Amniotic stem cell (primary cell): ENCODE measurements at regions not wholly inside any gene's neighbourhood (a gene's known extent, or its start where the extent isn't known, plus 50 kb on each side); places are given as distances from the start of the nearest gene placed in this dataset.
A peak's percentile ranks its signal among the peaks of the same experiment; 100 is the strongest.
"Not testable (repeated sequence)": the region's sequence is repeated elsewhere in the genome, so short reads cannot be mapped to it uniquely, and the experiment has no call there.

ENCODE experiments used
- DNase-seq: peaks from one replicate; lab custom pipeline; 2025; lab: John Stamatoyannopoulos, UW

DNA sequence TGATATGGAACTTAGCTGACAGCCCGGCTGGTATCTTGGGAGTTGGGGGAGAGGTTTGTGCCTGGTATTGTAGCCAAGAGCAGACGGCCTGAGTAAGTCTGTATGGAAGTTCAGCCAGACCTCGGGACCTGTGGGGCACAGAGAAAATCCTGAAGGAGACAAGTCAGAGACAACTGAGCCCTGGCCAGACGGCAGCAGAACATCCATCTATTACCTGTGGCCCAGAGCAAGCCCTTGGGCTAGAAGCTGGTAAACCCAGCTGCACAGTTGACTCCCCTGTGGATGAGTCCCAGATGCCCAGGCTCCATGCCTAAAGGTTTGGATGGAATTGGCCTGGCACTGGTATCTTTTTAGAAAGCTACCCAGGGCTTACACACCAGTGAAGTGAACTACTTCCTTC lies 70.4 kb upstream of the DLG1 start:
- no peak for DNase-seq

DNA sequence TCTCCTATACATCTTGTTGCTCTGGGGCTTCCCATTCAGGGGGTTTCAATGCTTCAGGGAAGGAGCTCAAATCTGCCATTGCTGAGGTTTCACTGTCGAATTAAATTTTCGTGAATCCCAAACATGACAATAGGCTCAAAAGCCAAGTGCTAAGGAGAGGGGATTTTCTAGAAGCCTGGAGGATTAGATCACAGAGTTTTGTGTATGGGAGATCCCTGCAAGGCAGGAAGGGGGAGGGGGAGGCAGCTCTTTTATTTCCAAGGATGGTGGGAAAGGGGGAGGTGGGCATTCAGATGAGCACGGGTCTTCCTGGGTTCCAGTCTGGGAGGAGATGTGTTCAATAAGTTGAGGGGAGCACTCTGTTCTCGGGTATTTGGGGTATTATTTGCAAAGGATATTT lies 69.9 kb upstream of the DLG1 start:
- no peak for DNase-seq

DNA sequence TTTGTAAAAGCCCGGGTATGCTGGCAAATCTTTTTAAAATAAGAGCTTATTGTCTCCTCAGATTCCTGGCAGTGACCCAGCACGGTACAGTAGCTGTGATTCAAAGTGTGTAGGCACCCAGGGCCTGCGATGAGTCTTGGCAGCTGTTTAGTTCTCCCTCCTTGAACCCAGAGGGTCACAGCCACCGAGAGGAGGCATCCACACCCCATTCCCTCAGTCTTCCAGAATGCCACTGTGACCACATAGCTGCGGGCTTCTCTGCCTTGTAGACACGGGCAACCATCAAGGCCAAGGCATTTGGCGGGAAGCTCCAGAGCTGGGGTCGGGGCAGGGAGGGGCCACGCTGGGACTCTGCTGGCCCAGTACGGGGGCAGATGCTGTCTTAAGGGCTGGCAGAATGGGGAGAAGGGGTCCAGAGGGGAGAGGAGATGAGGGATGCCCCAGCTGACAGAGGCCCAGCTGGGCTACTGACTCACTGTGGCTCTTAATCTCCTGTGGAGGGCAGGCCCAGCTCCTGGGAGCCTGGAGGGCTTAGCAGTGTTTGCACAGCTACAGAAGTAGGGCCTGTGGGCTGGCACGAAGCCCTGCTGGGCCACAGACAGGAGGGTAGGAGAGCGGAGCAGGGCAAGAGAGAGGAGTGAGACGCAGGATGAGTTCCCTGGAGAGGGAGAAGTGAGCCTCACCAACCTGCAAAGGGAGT lies 68.8 kb upstream of the DLG1 start:
- DNase-seq: peak; percentile 68

DNA sequence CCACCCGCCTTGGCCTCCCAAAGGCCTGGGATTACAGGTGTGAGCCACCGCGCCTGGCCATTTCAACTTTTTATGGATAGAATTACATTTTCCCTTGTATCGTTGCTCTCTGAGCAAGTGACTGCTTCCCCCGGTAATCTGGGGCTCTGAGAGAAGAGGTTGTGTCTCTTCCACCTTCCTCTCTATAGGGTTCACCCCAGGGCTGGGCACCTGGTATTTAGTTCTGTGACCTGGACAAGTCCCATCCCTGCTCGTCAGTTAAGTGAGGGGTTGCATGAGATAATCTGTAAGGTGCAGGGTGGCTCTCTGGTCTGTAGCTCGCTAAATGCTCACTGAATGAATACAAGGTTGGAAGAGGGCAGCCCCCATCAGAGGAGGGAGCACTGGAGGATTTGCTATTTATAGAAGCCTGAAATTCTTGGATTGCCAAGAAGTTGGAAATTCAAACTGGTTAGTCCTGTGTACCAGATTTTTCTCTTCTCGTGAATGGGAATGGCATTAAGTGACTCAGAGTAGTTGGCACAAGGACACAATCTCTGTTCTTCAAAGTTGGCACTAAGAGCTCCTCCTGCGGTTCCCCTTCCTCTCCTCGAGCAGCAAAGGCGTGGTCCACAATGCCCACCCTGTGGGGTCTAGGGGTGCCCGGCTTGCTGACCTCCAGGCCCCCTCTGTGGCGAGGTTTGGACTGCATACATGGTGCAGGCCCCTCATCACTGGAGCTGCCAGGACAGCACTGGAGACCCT lies 68.1 kb upstream of the DLG1 start:
- DNase-seq: no peak

DNA sequence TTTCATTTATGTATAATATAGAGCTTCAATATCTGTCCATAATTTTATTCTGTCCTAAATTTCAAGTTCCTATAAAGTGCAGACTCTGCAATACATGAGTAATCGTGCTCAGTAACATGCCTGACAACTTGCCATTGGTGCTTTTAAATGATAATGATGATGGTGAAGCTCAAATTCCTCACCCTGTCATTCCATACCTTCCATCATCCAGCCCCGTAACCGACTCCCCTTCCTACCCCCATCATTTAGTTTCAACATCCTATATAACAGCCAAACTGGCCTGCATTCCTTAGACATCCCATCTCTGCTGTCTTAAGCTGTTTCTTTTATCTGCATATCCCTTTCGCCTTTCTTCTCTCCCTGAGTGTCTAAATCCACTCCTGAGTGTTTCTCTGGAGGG lies 67.2 kb upstream of the DLG1 start:
- DNase-seq: no peak

DNA sequence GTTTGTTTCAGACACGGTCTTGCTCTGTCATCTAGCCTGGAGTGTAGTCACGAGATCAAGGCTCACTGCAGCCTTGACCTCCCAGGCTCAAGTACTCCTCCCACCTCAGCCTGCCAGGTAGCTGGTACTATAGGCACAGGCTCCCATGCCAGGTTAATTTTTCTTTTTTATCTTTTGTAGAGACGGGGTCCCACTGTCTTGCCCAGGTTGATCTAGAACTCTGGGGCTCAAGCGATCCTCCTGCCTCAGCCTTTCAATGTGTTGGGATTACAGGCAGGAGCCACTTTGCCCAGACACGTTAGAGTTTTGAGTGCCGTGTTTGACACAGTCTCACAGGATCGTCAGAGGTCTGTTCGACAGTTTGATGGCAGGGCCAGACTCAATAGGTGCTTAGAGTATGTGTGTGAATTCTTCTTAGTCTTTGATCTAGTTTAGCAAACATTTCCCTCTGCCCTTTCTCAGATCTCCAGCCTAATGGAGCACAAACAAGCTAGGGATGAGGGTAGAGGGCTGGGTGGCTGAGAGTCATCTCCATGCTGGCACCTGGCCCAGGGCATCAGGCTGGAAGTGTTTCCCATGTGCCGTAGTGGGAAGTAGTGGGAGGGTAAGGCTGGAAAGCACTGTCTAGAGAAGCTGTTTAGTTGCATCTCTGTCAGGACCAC lies 66.1 kb upstream of the DLG1 start:
- no peak for DNase-seq

DNA sequence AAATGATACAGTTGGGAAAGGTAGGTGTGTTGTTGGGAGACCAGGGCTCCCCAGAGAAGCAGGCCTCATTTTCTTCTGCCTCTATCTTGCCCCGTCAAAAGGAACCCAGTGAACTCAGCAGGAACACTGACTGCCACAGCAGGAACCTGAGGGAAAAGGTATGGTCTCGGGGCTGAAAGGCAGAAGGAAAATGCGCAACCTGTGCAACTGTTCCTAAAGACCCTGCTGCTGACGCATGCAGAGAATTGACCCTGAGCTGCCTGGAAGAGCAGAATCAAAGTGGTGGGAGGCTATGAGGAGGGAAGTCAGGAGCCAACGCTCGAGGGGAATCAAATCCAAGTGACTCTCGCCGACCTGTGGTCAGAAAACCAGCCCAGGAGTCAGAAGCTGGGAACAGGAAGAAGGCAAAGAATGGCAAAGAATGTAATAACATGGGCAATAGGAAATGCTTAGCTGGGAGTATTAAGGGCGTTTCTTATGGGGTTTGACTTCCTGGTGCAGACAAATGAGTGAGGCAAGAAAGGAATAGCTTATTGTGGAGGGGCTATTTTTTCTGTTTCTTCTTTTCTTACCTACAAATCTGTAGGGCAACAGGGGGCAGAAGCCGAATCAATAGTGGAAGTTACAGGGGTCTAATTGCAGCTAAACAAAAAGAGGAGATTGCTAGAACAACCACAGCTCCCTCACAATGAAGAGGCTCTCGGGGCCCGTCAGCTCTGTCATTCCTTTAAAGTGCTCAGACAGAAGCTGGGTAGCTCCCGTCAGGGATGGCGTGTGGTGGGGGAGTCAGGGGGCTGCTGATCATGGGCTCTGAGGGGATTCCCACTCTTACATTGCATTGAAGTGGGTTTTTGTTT lies 65.4 kb upstream of the DLG1 start:
- no peak for DNase-seq

DNA sequence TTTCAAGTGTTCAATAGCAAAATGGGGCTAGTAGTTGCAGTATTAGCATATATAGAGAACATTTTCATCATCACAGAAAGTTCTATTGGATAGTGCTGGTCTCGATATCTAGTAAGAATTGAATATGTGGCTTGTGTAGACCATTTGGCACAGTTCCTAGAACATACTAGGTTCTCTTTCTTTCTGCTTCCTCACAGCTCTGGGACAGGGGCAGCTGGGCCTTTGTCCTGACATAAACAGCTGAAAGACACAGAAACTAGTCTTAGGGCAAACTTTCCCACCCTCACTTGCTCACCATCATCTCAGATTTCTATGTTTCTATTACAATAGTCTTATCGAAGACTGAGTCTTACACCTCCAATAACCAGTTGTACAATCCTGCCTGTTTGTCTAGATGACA lies 63.7 kb upstream of the DLG1 start:
- DNase-seq: no peak

DNA sequence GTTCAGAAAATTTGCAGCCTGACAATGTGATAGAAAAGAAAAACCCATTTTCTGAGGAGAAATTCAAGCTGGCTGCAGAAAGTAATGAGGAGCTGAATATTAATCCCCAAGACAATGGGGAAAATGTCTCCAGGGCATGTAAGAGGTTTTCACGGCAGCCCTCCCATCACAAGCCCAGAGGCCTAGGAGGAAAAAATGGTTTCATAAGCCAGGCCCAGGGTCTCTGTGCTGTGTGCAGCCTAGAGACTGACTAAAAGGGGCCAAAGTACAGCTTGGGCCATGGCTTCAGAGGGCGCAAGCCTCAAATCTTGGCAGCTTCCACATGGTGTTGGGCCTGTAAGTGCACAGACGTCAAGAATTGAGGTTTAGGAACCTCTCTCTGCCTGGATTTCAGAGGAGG lies 61.7 kb upstream of the DLG1 start:
- not testable (repeated sequence) for DNase-seq

DNA sequence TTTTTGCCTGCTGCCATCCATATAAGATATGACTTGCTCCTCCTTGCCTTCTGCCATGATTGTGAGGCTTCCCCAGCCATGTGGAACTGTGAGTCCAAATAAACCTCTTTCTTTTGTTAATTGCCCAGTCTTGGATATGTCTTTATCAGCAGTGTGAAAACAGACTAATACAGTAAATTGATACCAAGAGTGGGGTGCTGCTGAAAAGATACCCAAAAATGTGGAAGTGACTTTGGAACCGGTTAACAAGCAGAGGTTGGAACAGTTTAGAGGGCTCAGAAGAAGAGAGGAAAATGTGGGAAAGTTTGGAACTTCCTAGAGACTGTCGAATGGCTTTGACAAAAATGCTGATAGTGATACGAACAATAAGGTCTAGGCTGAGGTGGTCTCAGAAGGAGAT lies 61.1 kb upstream of the DLG1 start:
- DNase-seq: not testable (repeated sequence)

DNA sequence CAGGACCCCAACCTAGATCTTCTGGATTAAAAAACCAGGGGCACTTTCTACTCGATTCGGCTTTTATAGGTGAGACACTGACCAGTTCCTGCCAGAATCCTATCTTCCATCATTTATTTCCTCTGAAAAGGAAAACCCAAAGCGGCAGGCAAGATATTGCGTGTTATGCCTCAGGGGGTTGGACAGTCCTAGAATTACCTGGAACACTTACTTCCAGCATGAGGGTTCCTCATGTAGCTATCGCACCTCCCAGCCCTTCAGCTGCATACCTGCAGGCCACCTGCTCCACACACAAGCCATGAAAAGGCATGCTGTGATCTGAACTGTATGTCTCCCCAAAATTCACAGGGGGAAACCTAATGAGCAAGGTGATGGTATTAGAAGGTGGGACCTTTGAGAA lies 58.3 kb upstream of the DLG1 start:
- DNase-seq: no peak

DNA sequence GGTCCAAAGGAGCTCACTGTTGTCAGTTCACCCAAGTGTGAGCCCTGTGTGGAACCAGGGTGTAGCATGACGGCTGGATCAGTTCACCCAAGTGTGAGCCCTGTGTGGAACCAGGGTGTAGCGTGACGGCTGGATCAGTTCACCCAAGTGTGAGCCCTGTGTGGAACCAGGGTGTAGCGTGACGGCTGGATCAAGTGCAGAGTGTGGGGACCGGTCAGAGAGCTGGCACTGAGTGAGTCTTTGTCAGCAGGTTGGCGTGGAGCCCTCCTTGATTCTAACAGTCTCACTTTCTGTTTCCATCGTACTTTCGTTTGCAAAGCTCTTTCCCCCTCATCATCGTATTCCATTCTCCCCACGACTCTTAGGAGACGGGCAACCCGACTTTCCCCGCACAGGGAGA lies 57.9 kb upstream of the DLG1 start:
- DNase-seq: no peak

DNA sequence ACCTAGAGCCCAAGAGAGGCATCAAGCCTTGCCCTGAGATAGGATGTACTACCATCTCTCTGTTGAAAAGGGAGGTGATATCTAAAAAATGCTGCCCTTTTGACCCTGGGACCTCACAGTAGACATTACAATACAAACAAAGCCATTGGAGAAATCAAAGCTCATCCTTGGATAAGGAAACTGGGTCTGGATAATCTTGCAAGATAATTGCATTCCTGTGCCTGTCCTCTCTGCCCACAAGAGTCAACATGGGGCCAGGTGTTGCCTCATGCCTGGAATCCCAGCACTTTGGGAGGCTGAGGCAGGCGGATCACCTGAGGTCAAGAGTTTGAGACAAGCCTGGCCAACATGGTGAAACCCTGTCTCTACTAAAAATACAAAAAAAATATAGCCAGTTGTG lies 57.3 kb upstream of the DLG1 start:
- DNase-seq: no peak

DNA sequence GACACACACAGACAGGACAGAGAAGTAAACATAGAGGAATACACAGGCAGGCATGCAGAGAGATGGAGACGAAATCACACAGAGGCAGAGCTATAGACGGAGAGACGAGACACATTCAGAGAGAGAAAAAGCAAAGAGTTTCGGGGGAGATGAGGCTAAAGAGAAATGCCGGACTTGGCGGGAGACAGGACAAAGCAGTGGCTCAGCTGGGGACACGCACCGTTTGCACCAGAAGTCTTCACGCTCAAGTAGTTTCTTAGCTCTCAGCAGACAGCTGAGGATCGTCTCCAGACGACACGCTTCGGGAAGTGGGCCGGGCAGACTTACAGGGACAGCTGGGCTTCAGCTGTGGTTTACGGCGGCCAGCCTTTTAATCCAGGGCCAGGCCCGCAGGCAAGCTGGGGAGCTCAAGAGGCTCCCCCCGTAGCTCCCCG lies 56.2 kb upstream of the DLG1 start:
- DNase-seq: no peak

DNA sequence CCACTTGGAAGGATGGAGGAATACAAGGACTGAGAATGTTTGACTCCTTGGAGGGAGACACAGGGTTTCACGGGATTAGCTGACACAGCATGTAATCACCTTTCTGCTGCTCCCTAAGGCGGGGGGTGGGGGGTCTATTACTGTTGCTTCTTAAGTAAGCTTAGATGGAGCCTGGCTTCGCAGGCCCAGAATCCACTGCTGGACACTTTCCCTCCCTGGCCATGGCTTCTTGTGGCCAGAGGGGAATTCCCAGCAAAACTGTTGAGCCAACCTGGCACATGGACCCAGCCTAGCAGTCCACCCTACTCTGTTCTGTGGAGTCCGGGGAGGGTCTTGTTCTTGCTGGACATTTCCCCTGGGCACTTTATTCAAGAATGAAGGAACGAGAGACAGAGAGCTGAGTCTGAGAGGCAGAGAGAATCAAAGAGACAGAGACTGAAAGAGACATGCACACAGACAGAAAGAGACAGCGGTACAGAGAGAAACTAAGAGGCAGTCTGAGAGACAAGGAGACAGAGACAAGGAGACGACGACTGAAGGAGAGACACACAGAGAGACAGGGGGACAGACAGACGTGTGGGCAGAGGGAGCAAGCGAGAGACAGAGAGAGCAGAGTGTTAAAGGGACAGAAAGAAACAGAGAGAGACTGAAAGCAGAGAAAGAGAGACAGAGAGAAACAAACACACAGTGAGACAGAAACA lies 55.6 kb upstream of the DLG1 start:
- DNase-seq: no peak

DNA sequence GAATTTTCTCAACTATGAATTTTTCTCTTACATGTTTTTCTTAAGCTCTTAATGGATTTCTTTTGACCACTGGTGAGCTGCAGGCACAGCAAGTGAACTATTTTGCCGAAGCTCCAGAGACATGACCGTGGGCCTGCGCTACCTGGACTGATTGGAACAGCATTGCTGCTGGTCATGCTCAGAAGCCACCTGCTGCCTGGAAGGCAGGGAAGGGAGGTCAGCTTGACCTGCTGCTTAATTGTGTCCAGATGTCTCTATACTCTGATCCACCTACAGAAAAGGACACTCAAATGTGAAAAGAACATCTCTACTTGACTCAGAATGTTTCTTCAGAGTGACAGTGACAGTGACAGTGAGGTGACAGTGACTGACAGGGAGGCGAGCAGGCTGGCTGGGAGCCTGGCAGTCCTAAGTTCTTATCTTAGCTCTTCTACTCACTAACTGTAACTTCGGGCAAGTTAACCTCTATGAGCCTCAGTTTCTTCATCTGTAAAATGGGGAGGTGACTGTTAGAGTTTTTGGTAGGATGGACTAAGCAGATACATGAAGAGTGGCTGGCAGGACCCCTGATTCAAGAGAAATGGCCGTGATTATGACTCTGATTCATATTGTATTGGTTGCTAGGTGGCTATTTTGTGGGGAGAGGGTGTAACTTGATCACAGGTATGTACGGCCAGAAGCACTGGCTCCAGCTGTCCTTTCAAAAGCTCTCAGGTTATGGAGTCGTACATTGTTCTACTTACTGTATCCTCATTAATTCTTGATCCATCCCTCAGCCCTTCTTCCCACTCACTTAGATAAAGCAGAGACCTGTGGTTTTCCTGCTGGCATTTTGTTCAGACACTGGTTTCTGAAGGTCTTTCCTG lies 54.8 kb upstream of the DLG1 start:
- DNase-seq: no peak

DNA sequence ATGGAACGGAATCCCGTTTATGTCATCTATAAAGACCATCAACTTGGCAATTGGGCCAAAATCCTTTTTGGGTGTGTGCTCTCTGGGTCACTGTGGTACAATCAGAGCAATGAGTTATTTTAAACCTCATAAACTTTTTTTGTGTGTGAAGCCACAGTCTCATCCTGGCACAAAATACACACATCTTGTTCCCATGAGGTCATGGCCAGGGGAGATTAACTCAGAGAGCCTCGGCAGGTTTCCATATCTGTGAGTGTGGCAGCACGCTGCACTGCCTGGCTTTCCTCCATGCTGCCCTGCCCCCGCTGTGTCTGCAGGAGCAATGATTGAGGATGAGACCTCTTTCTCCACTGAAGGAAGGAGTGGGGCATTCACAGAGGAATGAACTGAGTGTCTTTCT lies 54.0 kb upstream of the DLG1 start:
- no peak for DNase-seq

DNA sequence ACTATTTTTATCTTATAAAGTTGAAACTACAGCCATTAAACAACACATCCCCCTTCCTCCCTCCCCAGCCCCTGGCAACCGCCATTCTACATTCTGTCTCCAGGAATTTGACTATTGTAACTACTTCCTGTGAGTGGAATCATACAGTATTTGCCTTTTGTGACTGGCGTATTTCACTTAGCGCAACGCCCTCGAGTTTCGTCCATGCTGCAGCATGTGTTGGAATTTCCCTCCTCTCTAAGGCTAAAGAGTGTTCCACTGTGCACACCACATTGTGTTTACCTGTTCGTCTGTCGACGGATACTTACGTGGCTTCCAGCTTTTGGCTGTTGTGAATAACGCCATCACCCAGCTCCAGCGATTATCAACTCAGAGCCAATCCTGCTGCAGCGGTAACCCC lies 52.0 kb upstream of the DLG1 start:
- no peak for DNase-seq

DNA sequence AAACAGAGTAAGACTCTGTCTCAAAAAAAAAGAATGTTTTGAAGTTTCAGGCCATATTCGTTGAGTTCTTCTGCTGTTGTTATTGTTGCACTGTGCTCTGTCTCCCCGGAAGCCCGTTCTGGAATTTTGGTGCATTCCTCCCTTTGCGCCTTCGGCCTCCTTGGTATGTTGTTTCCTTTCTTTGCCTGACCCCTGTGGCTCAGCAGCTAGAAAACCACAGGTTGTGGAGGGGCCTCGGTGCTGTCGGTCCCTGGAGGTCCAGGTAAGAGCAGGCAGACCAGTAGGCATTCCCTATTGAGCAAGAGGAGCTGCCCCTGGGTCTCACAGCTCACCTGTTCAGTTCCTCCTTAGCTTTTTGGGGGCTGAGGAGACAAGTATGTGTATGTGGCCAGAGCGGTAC lies 51.0 kb upstream of the DLG1 start:
- DNase-seq: no peak
